A673 (cell line): ENCODE measurements at regions not wholly inside any gene's neighbourhood (a gene's known extent, or its start where the extent isn't known, plus 50 kb on each side); places are given as distances from the start of the nearest gene placed in this dataset.

Experiments
- BruUV-seq: library from RNA; stranded (reverse); fragments of 400-500 nt; replicated peaks from 2 replicates; lab custom pipeline; 2021; lab: Mats Ljungman, UMichigan
- CTCF ChIA-PET: fragments of 300-600 bp; sonication (Branson Sonifier 250); formaldehyde crosslinking; loops from one replicate; lab custom pipeline; 2022; ENCODE audit warnings: antibody characterized with exemption; lab: Charles Lee
- POLR2A ChIA-PET: fragments of 300-600 bp; sonication (Branson Sonifier 250); formaldehyde crosslinking; loops from one replicate; lab custom pipeline; 2022; ENCODE audit warnings: antibody characterized with exemption; ENCODE audit not compliant: low non-redundant PET; lab: Charles Lee
- DNase-seq: peaks from one replicate; pipeline ENCODE4 v3.0.0-alpha.2; 2015; ENCODE audit warnings: low spot score
- H3K27ac ChIP-seq: fragments of 200-600 bp; sonication (generic); 2 replicates; pipeline ENCODE4 v1.5.1; 2016; ENCODE audit warnings: mixed run types, low read depth, mild to moderate bottlenecking, mixed read lengths, antibody characterized with exemption, low read length; ENCODE audit not compliant: poor library complexity, severe bottlenecking
- H3K27me3 ChIP-seq: fragments of 200-600 bp; sonication (generic); replicated peaks from 2 replicates; pipeline ENCODE4 v1.6.1; 2017; ENCODE audit warnings: mixed run types, low read depth, mild to moderate bottlenecking, mixed read lengths, antibody characterized with exemption, low read length; ENCODE audit not compliant: insufficient read depth, poor library complexity
- H3K36me3 ChIP-seq: fragments of 200-600 bp; sonication (generic); 2 replicates; pipeline ENCODE4 v1.6.1; 2016; ENCODE audit warnings: mixed run types, mild to moderate bottlenecking, mixed read lengths, antibody characterized with exemption, low read length; ENCODE audit not compliant: insufficient read depth, poor library complexity, severe bottlenecking
- H3K4me1 ChIP-seq: fragments of 200-600 bp; sonication (generic); 2 replicates; pipeline ENCODE4 v1.6.1; 2017; ENCODE audit warnings: mixed run types, mild to moderate bottlenecking, mixed read lengths, antibody characterized with exemption, low read length; ENCODE audit not compliant: insufficient read depth, poor library complexity, severe bottlenecking
- H3K4me3 ChIP-seq: fragments of 200-600 bp; sonication (generic); 2 replicates; pipeline ENCODE4 v1.5.1; 2016; ENCODE audit warnings: low read depth, mixed run types, mild to moderate bottlenecking, mixed read lengths, low read length; ENCODE audit not compliant: poor library complexity, severe bottlenecking
- H3K9me3 ChIP-seq: fragments of 200-600 bp; sonication (generic); 2 replicates; pipeline ENCODE4 v1.6.1; 2016; ENCODE audit warnings: mixed run types, low read depth, mild to moderate bottlenecking, mixed read lengths, antibody characterized with exemption, low read length; ENCODE audit not compliant: poor library complexity, severe bottlenecking
- EZH2 ChIP-seq: fragments of 200-600 bp; sonication (generic); IDR thresholded peaks from 2 replicates; pipeline ENCODE4 v1.6.1; 2017; ENCODE audit warnings: borderline replicate concordance, low read depth, mild to moderate bottlenecking, mixed read lengths, antibody characterized with exemption, low read length; ENCODE audit not compliant: poor library complexity, severe bottlenecking
- intact Hi-C: fragments of 100-400 bp; cut with micrococcal nuclease; formaldehyde crosslinking; loops from one replicate; pipeline ENCODE4 v1.10.0; 2022; ENCODE audit not compliant: unreplicated experiment
- TF ChIP-seq, protein P1 (sequence below): fragments of 300-800, 200-600 bp; sonication (generic); conservative IDR thresholded peaks from 2 replicates; pipeline ENCODE4 v1.5.1; 2017; ENCODE audit warnings: low read depth, mild to moderate bottlenecking, antibody characterized with exemption, low read length, moderate library complexity, mixed read lengths

- DNase-seq, result no peak
- BruUV-seq, result no TSS peak
- POLR2A ChIA-PET, result no interaction called here
These were observed 271.9 kb upstream of the SPRY2 start for GRCh38 chr13:80612804-80613203.

DNA sequence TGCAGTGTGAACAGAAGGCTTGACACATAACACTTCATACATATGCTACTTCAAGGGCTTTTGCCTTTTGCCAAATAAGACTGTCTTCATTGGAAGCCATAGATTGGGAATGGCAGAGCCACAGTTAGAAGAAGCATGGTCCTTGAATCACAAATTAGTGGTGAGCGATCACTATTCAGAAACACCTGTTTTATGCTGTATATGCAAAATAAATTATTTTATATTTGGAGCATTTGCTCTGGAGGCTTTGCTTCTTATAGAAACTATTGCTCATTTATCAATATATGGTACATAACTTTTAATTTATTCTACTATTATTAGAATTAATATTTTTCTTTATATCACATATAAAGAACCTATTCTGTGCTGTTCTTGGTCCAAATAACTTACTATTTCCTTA is 270.4 kb upstream of the SPRY2 start:
- H3K27me3 ChIP-seq, result no peaks in the 10 kb centered on the region
- no peaks in the 10 kb centered on the region for H3K36me3 ChIP-seq
- H3K27ac ChIP-seq, result no peak overlapping the region
- DNase-seq, result no peak
- no peaks in the 10 kb centered on the region for H3K4me1 ChIP-seq
- BruUV-seq, result no TSS peak
- TF ChIP-seq, protein P1, sequence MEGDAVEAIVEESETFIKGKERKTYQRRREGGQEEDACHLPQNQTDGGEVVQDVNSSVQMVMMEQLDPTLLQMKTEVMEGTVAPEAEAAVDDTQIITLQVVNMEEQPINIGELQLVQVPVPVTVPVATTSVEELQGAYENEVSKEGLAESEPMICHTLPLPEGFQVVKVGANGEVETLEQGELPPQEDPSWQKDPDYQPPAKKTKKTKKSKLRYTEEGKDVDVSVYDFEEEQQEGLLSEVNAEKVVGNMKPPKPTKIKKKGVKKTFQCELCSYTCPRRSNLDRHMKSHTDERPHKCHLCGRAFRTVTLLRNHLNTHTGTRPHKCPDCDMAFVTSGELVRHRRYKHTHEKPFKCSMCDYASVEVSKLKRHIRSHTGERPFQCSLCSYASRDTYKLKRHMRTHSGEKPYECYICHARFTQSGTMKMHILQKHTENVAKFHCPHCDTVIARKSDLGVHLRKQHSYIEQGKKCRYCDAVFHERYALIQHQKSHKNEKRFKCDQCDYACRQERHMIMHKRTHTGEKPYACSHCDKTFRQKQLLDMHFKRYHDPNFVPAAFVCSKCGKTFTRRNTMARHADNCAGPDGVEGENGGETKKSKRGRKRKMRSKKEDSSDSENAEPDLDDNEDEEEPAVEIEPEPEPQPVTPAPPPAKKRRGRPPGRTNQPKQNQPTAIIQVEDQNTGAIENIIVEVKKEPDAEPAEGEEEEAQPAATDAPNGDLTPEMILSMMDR, result no peak
- no peak for TF ChIP-seq EZH2
- intact Hi-C loops, result no loop called here
- H3K9me3 ChIP-seq, result no peaks in the 10 kb centered on the region
- no peak overlapping the region for H3K4me3 ChIP-seq
- ChIA-PET POLR2A (no interaction called here), CTCF (no interaction called here)

More at GRCh38 chr13:80612804-80613203, 271.9 kb upstream of the SPRY2 start:
- Histone ChIP-seq H3K9me3 (no peaks in the 10 kb centered on the region), H3K27me3 (no peaks in the 10 kb centered on the region), H3K27ac (no peak overlapping the region), H3K36me3 (no peaks in the 10 kb centered on the region), H3K4me1 (no peaks in the 10 kb centered on the region), H3K4me3 (no peak overlapping the region)
- intact Hi-C loops, result no loop called here
- CTCF ChIA-PET, result no interaction called here
- no peak for TF ChIP-seq EZH2
- TF ChIP-seq, protein P1, result no peak

GRCh38 chr13:80605716-80606115 is 264.8 kb upstream of the SPRY2 start:
- no peaks in the 10 kb centered on the region for H3K9me3 ChIP-seq
- no peak overlapping the region for H3K27ac ChIP-seq
- ChIA-PET POLR2A (no interaction called here), CTCF (no interaction called here)
- H3K36me3 ChIP-seq, result no peaks in the 10 kb centered on the region
- intact Hi-C loops, result no loop called here
- H3K4me3 ChIP-seq, result no peak overlapping the region
- TF ChIP-seq, protein P1, result no peak
- no peak for TF ChIP-seq EZH2
- no peak for DNase-seq
- no TSS peak for BruUV-seq
- no peaks in the 10 kb centered on the region for H3K4me1 ChIP-seq
- H3K27me3 ChIP-seq, result no peaks in the 10 kb centered on the region
